ENCODE measurements at regions not wholly inside any gene's neighbourhood (a gene's known extent, or its start where the extent isn't known, plus 50 kb on each side); places are given as distances from the start of the nearest gene placed in this dataset.

- H3K27me3 ChIP-seq (replicated peaks in 1 of 2; ENCODE audit: control insufficient read depth in 2 of 2, insufficient read depth in 2 of 2, low read length in 1 of 2), result no peaks in the 10 kb centered on the region
- RAD21 ChIA-PET (ENCODE audit: unreplicated experiment), result no interaction called here
- no peak overlapping the region for H3K27ac ChIP-seq (ENCODE audit: control insufficient read depth, insufficient read depth)
- ATAC-seq (no peak), DNase-seq (ENCODE audit: low read depth, low spot score) (no peak), FAIRE-seq (no peak)
- intact Hi-C loops (cut with micrococcal nuclease; ENCODE audit: unreplicated experiment) (no loop called here), in situ Hi-C loops (cut with MboI) (no loop called here)
- H2AFZ ChIP-seq (ENCODE audit: control insufficient read depth, low read depth, low read length), result no peak overlapping the region
- no peaks in the 10 kb centered on the region for H3K36me3 ChIP-seq (ENCODE audit: control insufficient read depth in 2 of 2, insufficient read depth in 2 of 2, low read length in 1 of 2)
- WGBS (ENCODE audit: insufficient coverage, insufficient replicate concordance, low lambda C conversion rate, missing lambda C conversion rate), result 14% methylated on average over 6 of the region's 6 CpGs
- no peak overlapping the region for H3K4me3 ChIP-seq
- no peaks in the 10 kb centered on the region for H4K20me1 ChIP-seq (ENCODE audit: control insufficient read depth, insufficient read depth)
- H3K9ac ChIP-seq (ENCODE audit: control insufficient read depth, insufficient read depth, low read length), result no peak overlapping the region
- no peak overlapping the region for H3K4me2 ChIP-seq (ENCODE audit: control insufficient read depth, insufficient read depth)
- CTCF ChIA-PET, result interaction anchor here (0.8 kb wide), 2 partner anchors 29 kb away, joined by 3 read pairs; no protein-coding TSS in a partner anchor
- TF ChIP-seq BACH1 (IDR thresholded peaks at IDR 0.05; ENCODE audit: borderline replicate concordance) (no peak), POLR2AphosphoS2 (IDR thresholded peaks at IDR 0.05; ENCODE audit: low read depth, low read length) (no peak), ZNF622 (IDR thresholded peaks at IDR 0.05) (no peak), SMAD5 (IDR thresholded peaks at IDR 0.05; ENCODE audit: low read depth) (no peak), MTA3 (IDR thresholded peaks at IDR 0.05; ENCODE audit: borderline replicate concordance, low read length) (no peak), BCL11A (IDR thresholded peaks at IDR 0.05; ENCODE audit: low read depth, low read length) (no peak), NFIC (IDR thresholded peaks at IDR 0.05; ENCODE audit: low read depth, low read length) (no peak), CBFB (IDR thresholded peaks at IDR 0.05; ENCODE audit: low read depth) (no peak), SIX5 (IDR thresholded peaks at IDR 0.05; ENCODE audit: low read depth, low read length, severe bottlenecking) (no peak), ZBTB4 (CRISPR knock-in tag; IDR thresholded peaks at IDR 0.05) (no peak), NFXL1 (IDR thresholded peaks at IDR 0.05; ENCODE audit: borderline replicate concordance) (no peak), MEF2B (IDR thresholded peaks at IDR 0.05; ENCODE audit: partially characterized antibody, poor library complexity, severe bottlenecking) (no peak), ETV6 (conservative IDR thresholded peaks at IDR 0.05 in 1 of 2, IDR thresholded peaks at IDR 0.05 in 1 of 2; ENCODE audit: borderline replicate concordance in 1 of 2, low read depth in 1 of 2) (no peak), HDAC6 (IDR thresholded peaks at IDR 0.05; ENCODE audit: unreplicated experiment) (no peak), ZSCAN29 (IDR thresholded peaks at IDR 0.05) (no peak), SMC3 (IDR thresholded peaks at IDR 0.05; ENCODE audit: borderline replicate concordance, low read length) (no peak), RFX5 (IDR thresholded peaks at IDR 0.05; ENCODE audit: low read depth, low read length) (no peak), FOS (IDR thresholded peaks at IDR 0.05; ENCODE audit: borderline replicate concordance, extremely low read depth, insufficient read length) (no peak)
- TF ChIP-seq, protein P1, sequence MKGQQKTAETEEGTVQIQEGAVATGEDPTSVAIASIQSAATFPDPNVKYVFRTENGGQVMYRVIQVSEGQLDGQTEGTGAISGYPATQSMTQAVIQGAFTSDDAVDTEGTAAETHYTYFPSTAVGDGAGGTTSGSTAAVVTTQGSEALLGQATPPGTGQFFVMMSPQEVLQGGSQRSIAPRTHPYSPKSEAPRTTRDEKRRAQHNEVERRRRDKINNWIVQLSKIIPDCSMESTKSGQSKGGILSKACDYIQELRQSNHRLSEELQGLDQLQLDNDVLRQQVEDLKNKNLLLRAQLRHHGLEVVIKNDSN (IDR thresholded peaks at IDR 0.05; ENCODE audit: borderline replicate concordance, extremely low read length, insufficient read depth, low read depth, low read length), result no peak
- H3K4me1 ChIP-seq (ENCODE audit: control insufficient read depth, insufficient read depth, low read length), result no peaks in the 10 kb centered on the region
- BruUV-seq (replicated peaks), result no TSS peak
- no peaks in the 10 kb centered on the region for H3K9me3 ChIP-seq (replicated peaks; ENCODE audit: control insufficient read depth, insufficient read depth, low read length)
- POLR2A ChIA-PET, result no interaction called here
- SMC1A ChIA-PET (ENCODE audit: uncharacterized antibody, unreplicated experiment), result interaction anchor here (1.0 to 1.8 kb wide), 3 partner anchors 10 to 13 kb away, joined by 3 to 4 read pairs (median 4); no protein-coding TSS in a partner anchor
- no peaks in the 10 kb centered on the region for H3K79me2 ChIP-seq (ENCODE audit: control insufficient read depth, insufficient read depth, low read length)
Observed at GRCh38 chr6:128696691-128697689, 176.6 kb upstream of the PTPRK start.

All from GM12878 (cell line).